Spleen (tissue), 11 donors: ENCODE measurements at regions not wholly inside any gene's neighbourhood (a gene's known extent, or its start where the extent isn't known, plus 50 kb on each side); places are given as distances from the start of the nearest gene placed in this dataset.

Experiments used
- DNase-seq: peaks from one replicate; pipeline ENCODE4 v3.0.0-alpha.2; 2020
- H3K27ac ChIP-seq, 8 donors: fragments of 200-600 bp; sonication (generic) in 7 of 8; 1 replicate in 4 of 8; 2 replicates in 4 of 8; pipeline versions ENCODE4 v1.5.0 to v1.8.0; 2016 to 2021; ENCODE audit warnings: inconsistent platforms in 4 of 8, mild to moderate bottlenecking in 4 of 8, moderate library complexity in 1 of 8
- H3K27me3 ChIP-seq, 7 donors: fragments of 200-600 bp; sonication (generic) in 6 of 7; replicated peaks in 1 of 7; 1 replicate in 4 of 7; 2 replicates in 3 of 7; pipeline versions ENCODE4 v1.5.0 to v1.8.0; 2016 to 2021; ENCODE audit warnings: inconsistent platforms in 3 of 7, mild to moderate bottlenecking in 1 of 7
- H3K36me3 ChIP-seq, 6 donors: fragments of 200-600 bp; sonication (generic) in 5 of 6; 1 replicate in 4 of 6; 2 replicates in 2 of 6; pipeline versions ENCODE4 v1.5.0 to v1.8.0; 2016 to 2021; ENCODE audit warnings: inconsistent platforms in 2 of 6
- H3K4me1 ChIP-seq, 6 donors: fragments of 200-600 bp; sonication (generic) in 5 of 6; 1 replicate in 3 of 6; 2 replicates in 3 of 6; pipeline versions ENCODE4 v1.5.0 to v1.8.0; 2016 to 2021; ENCODE audit warnings: inconsistent platforms in 3 of 6
- H3K4me3 ChIP-seq, 8 donors: fragments of 200-600 bp; sonication (generic) in 7 of 8; 1 replicate in 4 of 8; 2 replicates in 4 of 8; pipeline versions ENCODE4 v1.5.0 to v1.8.0; 2016 to 2021; ENCODE audit warnings: inconsistent platforms in 4 of 8, mild to moderate bottlenecking in 4 of 8, moderate library complexity in 2 of 8
- H3K9me3 ChIP-seq, 8 donors: fragments of 200-600 bp; sonication (generic) in 7 of 8; 1 replicate in 4 of 8; 2 replicates in 4 of 8; pipeline versions ENCODE4 v1.5.0 to v1.8.0; 2016 to 2021; ENCODE audit warnings: inconsistent platforms in 4 of 8
- POLR2A ChIP-seq, 3 donors: fragments of 450-650 bp; IDR thresholded peaks; one replicate each; pipeline ENCODE4 v1.5.1; 2017; ENCODE audit warnings: antibody characterized with exemption in 3 of 3, mild to moderate bottlenecking in 1 of 3
- POLR2AphosphoS5 ChIP-seq, 3 donors: sonication (generic); formaldehyde crosslinking; IDR thresholded peaks; one replicate each; pipeline ENCODE4 v1.5.1; 2017; ENCODE audit warnings: antibody characterized with exemption in 3 of 3
- WGBS, 5 donors: extraction: QIAGEN DNeasy Blood & Tissue Kit in 3 of 5; methylation state at CpG; one replicate each; pipeline versions ENCODE4 v1.1.5 to v1.1.7; 2013 to 2018; 5-methylcytosine and 5-hydroxymethylcytosine counted together
- intact Hi-C: fragments of 100-400 bp; cut with DNase I; formaldehyde crosslinking; loops from one replicate; pipeline ENCODE4 v1.15.0; 2023; ENCODE audit warnings: low total_unique reads
- TF ChIP-seq, protein P1 (sequence below), 11 experiments: fragments of 200-600 bp in 7 of 11; fragments of 450-650 bp in 4 of 11; sonication (generic) in 4 of 11; IDR thresholded peaks in 8 of 11; conservative IDR thresholded peaks in 3 of 11; 1 replicate in 7 of 11; 2 replicates in 4 of 11; pipeline versions ENCODE4 v1.4.0 to v1.8.0; 2016 to 2021; ENCODE audit warnings: antibody characterized with exemption in 11 of 11, inconsistent platforms in 4 of 11, mild to moderate bottlenecking in 1 of 11
- donor health status: healthy with polysubstance abuse.
- donor health status: DM: no; HTN: no; CAD: no; lungs with moderate emphysema.
- donor health status: DM: no; HTN: no; CAD: no.
- donor health status: Bipolar disorder and iron deficiency.
- donor health status: healthy.
- donor health status: DM: no; HTN: no; CAD: no.
- donor health status: DM: yes; HTN: yes; CAD: no.

DNA sequence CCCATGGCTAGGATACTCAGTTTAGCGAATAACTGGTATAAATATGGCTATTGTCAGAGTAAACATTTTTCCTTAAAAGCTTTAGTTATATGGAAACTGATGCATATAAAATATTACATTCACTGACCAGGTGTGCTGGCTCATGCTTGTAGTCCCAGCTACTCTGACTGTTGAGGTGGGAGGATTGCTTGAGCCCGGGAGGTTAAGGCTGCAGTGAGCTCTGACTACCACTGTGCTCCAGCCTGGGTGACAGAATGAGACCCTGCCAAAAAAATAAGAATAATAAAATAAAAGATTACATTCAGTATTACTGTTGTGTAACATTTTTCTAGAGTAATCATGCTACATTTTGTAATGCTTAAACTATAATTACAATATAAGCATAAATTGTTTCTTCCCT, 350.4 kb upstream of the FSIP2 start:
- intact Hi-C loops = no loop called here
- no peak for DNase-seq
- Histone ChIP-seq H3K27ac (no peak overlapping the region), H3K9me3 (no peaks in the 10 kb centered on the region), H3K27me3 (no peaks in the 10 kb centered on the region), H3K4me3 (no peak overlapping the region), H3K36me3 (no peaks in the 10 kb centered on the region), H3K4me1 (no peaks in the 10 kb centered on the region)
- 42 to 86% (median 71%) methylated on average over 2 of the region's 2 CpGs for WGBS, 5 donors
- TF ChIP-seq, protein P1, sequence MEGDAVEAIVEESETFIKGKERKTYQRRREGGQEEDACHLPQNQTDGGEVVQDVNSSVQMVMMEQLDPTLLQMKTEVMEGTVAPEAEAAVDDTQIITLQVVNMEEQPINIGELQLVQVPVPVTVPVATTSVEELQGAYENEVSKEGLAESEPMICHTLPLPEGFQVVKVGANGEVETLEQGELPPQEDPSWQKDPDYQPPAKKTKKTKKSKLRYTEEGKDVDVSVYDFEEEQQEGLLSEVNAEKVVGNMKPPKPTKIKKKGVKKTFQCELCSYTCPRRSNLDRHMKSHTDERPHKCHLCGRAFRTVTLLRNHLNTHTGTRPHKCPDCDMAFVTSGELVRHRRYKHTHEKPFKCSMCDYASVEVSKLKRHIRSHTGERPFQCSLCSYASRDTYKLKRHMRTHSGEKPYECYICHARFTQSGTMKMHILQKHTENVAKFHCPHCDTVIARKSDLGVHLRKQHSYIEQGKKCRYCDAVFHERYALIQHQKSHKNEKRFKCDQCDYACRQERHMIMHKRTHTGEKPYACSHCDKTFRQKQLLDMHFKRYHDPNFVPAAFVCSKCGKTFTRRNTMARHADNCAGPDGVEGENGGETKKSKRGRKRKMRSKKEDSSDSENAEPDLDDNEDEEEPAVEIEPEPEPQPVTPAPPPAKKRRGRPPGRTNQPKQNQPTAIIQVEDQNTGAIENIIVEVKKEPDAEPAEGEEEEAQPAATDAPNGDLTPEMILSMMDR (IDR thresholded peaks at IDR 0.05 in 8 of 11, conservative IDR thresholded peaks at IDR 0.05 in 3 of 11) = no peak
- no peak for TF ChIP-seq POLR2AphosphoS5 (IDR thresholded peaks at IDR 0.05)
- TF ChIP-seq POLR2A (IDR thresholded peaks at IDR 0.05) = no peak

DNA sequence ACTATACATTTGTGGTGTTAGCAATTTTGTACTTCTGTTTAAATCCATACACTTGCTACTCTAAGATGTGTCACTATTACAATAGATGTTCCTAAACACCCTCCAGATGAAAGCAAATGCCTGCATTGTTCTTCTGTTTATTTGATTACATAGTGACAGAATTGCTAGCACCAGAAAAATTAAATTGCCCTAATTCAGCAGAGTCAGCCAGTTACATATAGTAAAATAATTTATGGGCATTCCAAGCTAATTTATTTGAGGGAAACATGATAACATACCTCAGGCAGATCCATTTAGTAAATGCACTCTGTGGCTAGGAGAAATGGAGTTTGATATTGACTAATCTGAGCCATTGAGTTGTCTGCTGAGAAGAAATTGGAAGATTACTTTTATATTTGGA, 347.1 kb upstream of the FSIP2 start:
- H3K27me3 ChIP-seq = no peaks in the 10 kb centered on the region
- no peaks in the 10 kb centered on the region for H3K36me3 ChIP-seq
- H3K9me3 ChIP-seq = peaks cover 0 to 5% (median 3%) of the 10 kb centered on the region in 8 donors
- H3K4me3 ChIP-seq = no peak overlapping the region
- H3K27ac ChIP-seq = no peak overlapping the region
- no peaks in the 10 kb centered on the region for H3K4me1 ChIP-seq
- no peak for DNase-seq
- intact Hi-C loops = no loop called here
- TF ChIP-seq POLR2AphosphoS5 (IDR thresholded peaks at IDR 0.05) (no peak), POLR2A (IDR thresholded peaks at IDR 0.05) (no peak)
- TF ChIP-seq, protein P1 (IDR thresholded peaks at IDR 0.05 in 8 of 11, conservative IDR thresholded peaks at IDR 0.05 in 3 of 11) = no peak

DNA sequence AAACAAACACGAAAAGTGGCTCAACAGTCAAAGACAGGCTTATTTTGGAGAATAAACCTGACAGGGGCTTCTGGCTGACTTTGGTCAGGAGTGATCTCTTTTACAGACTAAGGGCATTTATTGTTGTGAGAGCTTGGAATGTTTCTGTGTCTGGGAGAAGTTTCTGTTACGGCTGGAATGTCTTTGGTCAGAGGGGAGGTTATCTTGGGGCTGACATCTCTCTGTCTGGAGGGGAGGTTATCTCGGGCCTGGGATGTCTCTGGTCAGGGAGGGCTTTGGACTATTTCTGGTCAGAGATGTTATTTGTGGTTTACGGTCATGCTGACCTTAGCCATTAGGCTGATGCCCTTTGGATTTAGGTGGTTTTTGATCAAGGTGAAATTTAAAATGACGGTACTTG, 345.5 kb upstream of the FSIP2 start:
- DNase-seq = no peak
- H3K4me3 ChIP-seq = no peak overlapping the region

DNA sequence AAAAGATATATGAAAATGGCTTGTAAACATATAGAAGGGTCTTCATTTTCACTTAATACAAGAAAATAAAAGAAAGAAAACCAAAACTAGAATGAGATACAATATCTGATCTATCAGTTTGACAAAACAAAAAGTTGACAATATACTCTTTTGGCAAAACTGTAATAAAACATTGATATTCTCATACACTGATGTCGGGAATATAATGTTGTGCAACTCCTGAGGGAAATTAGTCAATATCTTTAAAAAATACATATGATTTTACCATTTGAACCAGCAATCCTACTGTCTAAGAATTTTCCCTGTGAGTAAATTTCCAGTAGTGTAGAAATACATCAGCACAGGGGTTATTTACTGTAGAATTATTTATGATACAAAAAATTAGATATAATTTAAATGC, 336.1 kb upstream of the FSIP2 start:
- Histone ChIP-seq H3K36me3 (no peaks in the 10 kb centered on the region), H3K9me3 (peaks cover 0 to 12% (median 0%) of the 10 kb centered on the region in 8 donors), H3K27me3 (no peaks in the 10 kb centered on the region), H3K4me3 (no peak overlapping the region), H3K27ac (no peak overlapping the region), H3K4me1 (no peaks in the 10 kb centered on the region)
- TF ChIP-seq POLR2A (IDR thresholded peaks at IDR 0.05) = no peak
- DNase-seq = no peak
- WGBS, 5 donors = 80 to 96% (median 82%) methylated on average over 1 of the region's 1 CpG
- intact Hi-C loops = no loop called here

More for the DNA sequence above, 345.5 kb upstream of the FSIP2 start:
- intact Hi-C loops = no loop called here
- no peaks in the 10 kb centered on the region for H3K27me3 ChIP-seq
- 71 to 86% (median 79%) methylated on average over 5 of the region's 5 CpGs for WGBS, 5 donors
- TF ChIP-seq POLR2A (IDR thresholded peaks at IDR 0.05) = no peak
- TF ChIP-seq POLR2AphosphoS5 (IDR thresholded peaks at IDR 0.05) = no peak
- H3K27ac ChIP-seq = no peak overlapping the region
- H3K36me3 ChIP-seq = no peaks in the 10 kb centered on the region
- H3K9me3 ChIP-seq = peaks cover 0 to 21% (median 12%) of the 10 kb centered on the region in 8 donors
- no peaks in the 10 kb centered on the region for H3K4me1 ChIP-seq

DNA sequence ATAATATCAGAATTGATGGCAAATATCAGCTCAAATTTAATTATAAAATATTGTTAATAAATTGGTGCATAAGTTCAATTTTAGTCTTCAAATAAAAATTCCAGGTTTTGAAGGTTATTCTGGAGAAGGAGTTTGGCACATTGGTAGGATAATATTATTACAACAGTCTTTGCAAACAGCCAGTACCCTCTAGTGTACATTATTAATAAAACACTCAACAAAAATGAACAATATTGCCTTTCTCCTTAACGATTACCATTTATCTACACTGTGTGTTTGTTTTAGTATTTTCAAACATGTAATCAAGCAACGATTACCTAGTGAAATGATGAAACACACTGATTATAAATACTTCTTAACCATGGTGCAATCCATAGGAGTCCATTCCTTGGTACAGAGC, 334.0 kb upstream of the FSIP2 start:
- WGBS, 5 donors = 61 to 83% (median 74%) methylated on average over 2 of the region's 2 CpGs

More for the DNA sequence above, 334.0 kb upstream of the FSIP2 start:
- H3K36me3 ChIP-seq = no peaks in the 10 kb centered on the region
- peaks cover 0 to 6% (median 0%) of the 10 kb centered on the region in 8 donors for H3K9me3 ChIP-seq
- H3K27me3 ChIP-seq = no peaks in the 10 kb centered on the region
- TF ChIP-seq POLR2AphosphoS5 (IDR thresholded peaks at IDR 0.05) = no peak
- TF ChIP-seq, protein P1 (IDR thresholded peaks at IDR 0.05 in 8 of 11, conservative IDR thresholded peaks at IDR 0.05 in 3 of 11) = no peak
- no peak for TF ChIP-seq POLR2A (IDR thresholded peaks at IDR 0.05)
- intact Hi-C loops = no loop called here
- H3K27ac ChIP-seq = no peak overlapping the region
- H3K4me1 ChIP-seq = no peaks in the 10 kb centered on the region
- DNase-seq = no peak
- no peak overlapping the region for H3K4me3 ChIP-seq
